B cell (primary cell): ENCODE measurements at regions not wholly inside any gene's neighbourhood (a gene's known extent, or its start where the extent isn't known, plus 50 kb on each side); places are given as distances from the start of the nearest gene placed in this dataset.

ENCODE experiments used
- ATAC-seq: fragments of 200-7000 bp; cut with Tn5 transposase; one replicate; pipeline ENCODE4 v1.10.0; 2021; ENCODE audit warnings: low read depth, mild to moderate bottlenecking, moderate number of reproducible peaks, moderate library complexity
- CTCF ChIA-PET: fragments of 350-600 bp; sonication (Branson Sonifier 250); formaldehyde crosslinking; loops from one replicate; lab custom pipeline; 2021; ENCODE audit warnings: antibody characterized with exemption, inconsistent platforms; lab: Charles Lee
- POLR2A ChIA-PET: fragments of 350-600 bp; sonication (Branson Sonifier 250); formaldehyde crosslinking; loops from one replicate; lab custom pipeline; 2021; ENCODE audit warnings: antibody characterized with exemption; lab: Charles Lee
- DNase-seq: peaks from one replicate; pipeline ENCODE4 v3.0.0; 2013
- H2AFZ ChIP-seq: 2 replicates; pipeline ENCODE4 v1.6.1; 2012; ENCODE audit warnings: mild to moderate bottlenecking, low read depth, low read length; ENCODE audit not compliant: insufficient read depth, poor library complexity, severe bottlenecking
- H3K27ac ChIP-seq, 2 donors: 1 replicate in 1 of 2; 2 replicates in 1 of 2; pipeline ENCODE4 v1.5.1; 2012 to 2013; ENCODE audit warnings: low read length in 2 of 2, mild to moderate bottlenecking in 2 of 2, moderate library complexity in 1 of 2
- H3K27me3 ChIP-seq, 4 experiments: fragments of 200-600 bp in 1 of 4; sonication (generic) in 1 of 4; replicated peaks in 1 of 4; 1 replicate in 2 of 4; 2 replicates in 2 of 4; pipeline versions ENCODE4 v1.6.1 to v1.7.0; 2013 to 2016; ENCODE audit warnings: low read length in 3 of 4, mild to moderate bottlenecking in 2 of 4, mixed read lengths in 1 of 4, moderate library complexity in 1 of 4; ENCODE audit not compliant: insufficient read depth in 4 of 4, control insufficient read depth in 3 of 4; ENCODE audit errors: control extremely low read depth in 1 of 4
- H3K36me3 ChIP-seq, 2 experiments: replicated peaks in 1 of 2; 1 replicate in 1 of 2; 2 replicates in 1 of 2; pipeline versions ENCODE4 v1.6.1 to v1.7.1; 2013; ENCODE audit warnings: low read length in 1 of 2; ENCODE audit not compliant: insufficient read depth in 2 of 2, control insufficient read depth in 1 of 2; ENCODE audit errors: control extremely low read depth in 1 of 2, extremely low read depth in 1 of 2
- H3K4me1 ChIP-seq, 2 donors: fragments of 200-600 bp in 1 of 2; sonication (generic) in 1 of 2; 1 replicate in 1 of 2; 2 replicates in 1 of 2; pipeline versions ENCODE4 v1.5.1 to v1.6.1; 2013 to 2017; ENCODE audit warnings: low read length in 2 of 2; ENCODE audit not compliant: control insufficient read depth in 2 of 2, insufficient read depth in 2 of 2
- H3K4me2 ChIP-seq: replicated peaks from 2 replicates; pipeline ENCODE3; 2012; ENCODE audit warnings: mild to moderate bottlenecking, low read depth, low read length; ENCODE audit not compliant: poor library complexity, severe bottlenecking
- H3K4me3 ChIP-seq, 5 experiments: fragments of 200-600 bp in 1 of 5; sonication (generic) in 1 of 5; 1 replicate in 3 of 5; 2 replicates in 2 of 5; pipeline versions ENCODE4 v1.5.1 to v1.7.0; 2011 to 2016; ENCODE audit warnings: low read length in 4 of 5, mild to moderate bottlenecking in 4 of 5, low read depth in 2 of 5, control low read depth in 1 of 5, moderate library complexity in 1 of 5; ENCODE audit not compliant: insufficient read depth in 1 of 5; ENCODE audit errors: control extremely low read depth in 1 of 5, extremely low read depth in 1 of 5
- H3K79me2 ChIP-seq: fragments of 200-600 bp; sonication (generic); one replicate; pipeline ENCODE4 v1.6.0; 2016; ENCODE audit warnings: low read length; ENCODE audit not compliant: control insufficient read depth, insufficient read depth
- H3K9ac ChIP-seq: fragments of 200-600 bp; sonication (generic); 2 replicates; pipeline ENCODE4 v1.6.1; 2017; ENCODE audit warnings: mild to moderate bottlenecking, low read length, moderate library complexity
- H3K9me3 ChIP-seq, 3 donors: one replicate each; pipeline versions ENCODE4 v1.6.1 to v1.7.1; 2013; ENCODE audit warnings: low read length in 2 of 3; ENCODE audit not compliant: control insufficient read depth in 2 of 3, insufficient read depth in 1 of 3; ENCODE audit errors: control extremely low read depth in 1 of 3
- H4K20me1 ChIP-seq: 2 replicates; pipeline ENCODE4 v1.6.0; 2012; ENCODE audit warnings: mild to moderate bottlenecking, low read length; ENCODE audit not compliant: insufficient read depth, control insufficient read depth, poor library complexity, severe bottlenecking
- H3K27ac Mint-ChIP-seq: one replicate; pipeline ENCODE4 v1.8.0; 2021; ENCODE audit warnings: mixed read lengths
- H3K27me3 Mint-ChIP-seq: one replicate; pipeline ENCODE4 v1.8.0; 2021; ENCODE audit warnings: mixed read lengths
- H3K4me1 Mint-ChIP-seq: one replicate; pipeline ENCODE4 v1.8.0; 2021; ENCODE audit warnings: mixed read lengths
- H3K4me3 Mint-ChIP-seq: one replicate; pipeline ENCODE4 v1.8.0; 2021; ENCODE audit warnings: mixed read lengths
- H3K9me3 Mint-ChIP-seq: one replicate; pipeline ENCODE4 v1.8.0; 2022; ENCODE audit warnings: mixed read lengths; ENCODE audit not compliant: insufficient read depth
- EZH2 ChIP-seq: IDR thresholded peaks from 2 replicates; pipeline ENCODE4 v1.6.1; 2012; ENCODE audit warnings: borderline replicate concordance, low read depth, mild to moderate bottlenecking, moderate library complexity, low read length; ENCODE audit not compliant: insufficient read depth, poor library complexity, severe bottlenecking
- WGBS: methylation state at CpG from one replicate; pipeline ENCODE4 v1.1.5; 2013; ENCODE audit warnings: missing lambda C conversion rate; ENCODE audit not compliant: insufficient coverage; 5-methylcytosine and 5-hydroxymethylcytosine counted together
- intact Hi-C: fragments of 100-400 bp; cut with micrococcal nuclease; formaldehyde crosslinking; loops from one replicate; pipeline ENCODE4 v1.10.0; 2022
- TF ChIP-seq, protein P1 (sequence below): fragments of 200-600 bp; IDR thresholded peaks from one replicate; pipeline ENCODE4 v1.8.0; 2022; ENCODE audit warnings: antibody characterized with exemption, mild to moderate bottlenecking

DNA sequence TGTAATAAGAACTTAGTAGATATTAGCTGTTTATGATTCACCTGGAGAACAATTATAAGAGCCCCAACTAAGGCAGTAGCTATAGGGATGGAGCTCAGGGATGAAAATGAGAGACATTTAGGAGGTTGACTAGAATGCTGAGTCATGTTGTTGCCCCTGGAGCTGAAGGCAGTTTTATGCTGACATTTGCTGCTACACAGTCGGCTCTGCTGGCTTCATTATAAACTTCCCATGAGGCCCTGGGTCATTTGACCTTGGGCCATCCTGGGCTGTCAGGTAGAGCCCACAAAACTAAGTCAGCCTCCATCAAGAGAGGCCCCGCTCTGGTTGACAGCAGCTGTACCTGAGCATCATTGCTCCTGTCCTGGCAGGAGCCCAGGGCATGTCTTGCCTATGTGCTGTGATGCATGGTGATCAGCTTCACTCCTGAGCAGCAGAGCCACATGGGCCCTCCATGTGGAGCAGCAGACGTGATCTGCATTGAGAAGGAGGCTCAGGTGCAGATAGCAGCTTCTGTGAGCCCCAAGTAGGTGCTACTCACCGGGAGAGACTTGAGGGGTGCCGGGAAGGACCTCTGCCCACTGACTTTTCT, 112.4 kb downstream of the TBX19 start:
- no peak overlapping the region for H3K4me3 Mint-ChIP-seq
- H3K27ac ChIP-seq = no peak overlapping the region
- TF ChIP-seq, protein P1, sequence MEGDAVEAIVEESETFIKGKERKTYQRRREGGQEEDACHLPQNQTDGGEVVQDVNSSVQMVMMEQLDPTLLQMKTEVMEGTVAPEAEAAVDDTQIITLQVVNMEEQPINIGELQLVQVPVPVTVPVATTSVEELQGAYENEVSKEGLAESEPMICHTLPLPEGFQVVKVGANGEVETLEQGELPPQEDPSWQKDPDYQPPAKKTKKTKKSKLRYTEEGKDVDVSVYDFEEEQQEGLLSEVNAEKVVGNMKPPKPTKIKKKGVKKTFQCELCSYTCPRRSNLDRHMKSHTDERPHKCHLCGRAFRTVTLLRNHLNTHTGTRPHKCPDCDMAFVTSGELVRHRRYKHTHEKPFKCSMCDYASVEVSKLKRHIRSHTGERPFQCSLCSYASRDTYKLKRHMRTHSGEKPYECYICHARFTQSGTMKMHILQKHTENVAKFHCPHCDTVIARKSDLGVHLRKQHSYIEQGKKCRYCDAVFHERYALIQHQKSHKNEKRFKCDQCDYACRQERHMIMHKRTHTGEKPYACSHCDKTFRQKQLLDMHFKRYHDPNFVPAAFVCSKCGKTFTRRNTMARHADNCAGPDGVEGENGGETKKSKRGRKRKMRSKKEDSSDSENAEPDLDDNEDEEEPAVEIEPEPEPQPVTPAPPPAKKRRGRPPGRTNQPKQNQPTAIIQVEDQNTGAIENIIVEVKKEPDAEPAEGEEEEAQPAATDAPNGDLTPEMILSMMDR = no peak
- no peak for TF ChIP-seq EZH2
- no peak overlapping the region for H3K9ac ChIP-seq
- H3K9me3 Mint-ChIP-seq = no peaks in the 10 kb centered on the region
- H3K27me3 Mint-ChIP-seq = peaks cover 33% of the 10 kb centered on the region
- no peak overlapping the region for H3K27ac Mint-ChIP-seq
- H3K27me3 ChIP-seq = peaks cover 0 to 9% (median 2%) of the 10 kb centered on the region in 4 experiments
- DNase-seq (no peak), ATAC-seq (no peak)
- no peak overlapping the region for H2AFZ ChIP-seq
- no peaks in the 10 kb centered on the region for H3K36me3 ChIP-seq
- H3K9me3 ChIP-seq = no peaks in the 10 kb centered on the region
- H3K79me2 ChIP-seq = no peaks in the 10 kb centered on the region
- ChIA-PET CTCF (interaction anchor here (1.5 kb wide), 1 partner anchor 50 kb away, joined by 3 read pairs; no protein-coding TSS in a partner anchor), POLR2A (no interaction called here)
- intact Hi-C loops = no loop called here
- no peaks in the 10 kb centered on the region for H3K4me1 ChIP-seq
- no peaks in the 10 kb centered on the region for H4K20me1 ChIP-seq
- H3K4me1 Mint-ChIP-seq = no peaks in the 10 kb centered on the region
- H3K4me2 ChIP-seq = no peak overlapping the region
- H3K4me3 ChIP-seq = no peak overlapping the region
- 74% methylated on average over 5 of the region's 5 CpGs for WGBS

DNA sequence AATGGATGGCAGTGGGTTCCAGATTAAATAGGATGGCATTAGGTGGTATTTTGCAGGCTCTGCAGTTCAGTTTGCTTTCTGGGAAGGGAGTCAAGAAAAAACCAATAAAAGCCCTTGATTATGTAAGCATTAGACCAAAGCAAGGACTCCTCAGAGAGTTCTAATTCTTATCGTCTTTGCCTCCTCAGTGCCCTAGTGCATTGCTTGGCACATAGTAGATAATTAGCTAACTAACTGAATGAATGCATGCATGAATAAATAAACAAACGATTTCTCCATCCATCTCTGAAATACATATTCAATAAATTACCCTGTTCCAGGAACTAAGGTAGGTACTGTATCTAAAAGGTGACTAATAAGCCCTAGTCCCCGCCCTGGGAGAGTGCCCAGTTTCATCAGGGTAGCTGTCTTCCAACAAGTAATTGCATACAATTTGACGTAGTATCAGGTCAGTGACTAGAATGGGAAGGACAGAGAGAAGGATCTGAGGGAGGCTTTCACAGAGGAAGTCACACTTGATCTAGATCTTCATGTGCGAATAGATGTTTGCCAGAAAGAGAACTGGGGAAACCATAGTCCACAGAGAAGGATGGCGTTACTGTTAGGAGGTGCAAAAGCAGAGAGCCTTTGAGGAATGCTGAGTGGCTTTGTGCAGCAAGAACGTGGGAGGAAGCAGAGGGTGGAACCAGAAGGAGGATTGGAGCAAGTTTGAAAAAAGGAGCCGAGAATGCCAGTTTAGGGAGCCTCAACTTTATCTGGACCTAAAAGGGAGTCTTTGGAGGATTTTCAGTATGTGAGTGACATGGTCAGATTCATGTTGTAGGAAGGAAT, 111.4 kb downstream of the TBX19 start:
- ATAC-seq = no peak
- H3K4me1 ChIP-seq = peaks cover 0 to 4% of the 10 kb centered on the region in 2 donors
- peaks cover 0 to 16% (median 2%) of the 10 kb centered on the region in 4 experiments for H3K27me3 ChIP-seq
- no peaks in the 10 kb centered on the region for H3K36me3 ChIP-seq
- H3K79me2 ChIP-seq = no peaks in the 10 kb centered on the region
- H3K27ac Mint-ChIP-seq = no peak overlapping the region
- no peaks in the 10 kb centered on the region for H3K9me3 Mint-ChIP-seq
- H3K27ac ChIP-seq = no peak overlapping the region
- H3K4me3 Mint-ChIP-seq = no peak overlapping the region
- H4K20me1 ChIP-seq = no peaks in the 10 kb centered on the region
- H3K4me3 ChIP-seq = no peak overlapping the region
- intact Hi-C loops = no loop called here
- DNase-seq = no peak
- ChIA-PET CTCF (interaction anchor here (1.5 kb wide), 1 partner anchor 49 kb away, joined by 3 read pairs; no protein-coding TSS in a partner anchor), POLR2A (no interaction called here)
- H3K4me2 ChIP-seq = no peak overlapping the region
- WGBS = 88% methylated on average over 6 of the region's 8 CpGs
- peaks cover 40% of the 10 kb centered on the region for H3K27me3 Mint-ChIP-seq
- H3K4me1 Mint-ChIP-seq = peaks cover 4% of the 10 kb centered on the region
- H2AFZ ChIP-seq = no peak overlapping the region
- no peaks in the 10 kb centered on the region for H3K9me3 ChIP-seq
- no peak for TF ChIP-seq EZH2
- TF ChIP-seq, protein P1 = no peak
- H3K9ac ChIP-seq = no peak overlapping the region
